ENCODE measurements at regions not wholly inside any gene's neighbourhood (a gene's known extent, or its start where the extent isn't known, plus 50 kb on each side); places are given as distances from the start of the nearest gene placed in this dataset.
A peak's percentile ranks its signal among the peaks of the same experiment; 100 is the strongest.

GRCh38 chr4:156636381-156636780 is 335.2 kb downstream of the PDGFC start:
- Histone ChIP-seq H3K27ac (ENCODE audit: low read depth) (no peak overlapping the region), H3K36me3 (ENCODE audit: insufficient read depth) (no peaks in the 10 kb centered on the region), H3K27me3 (ENCODE audit: insufficient read depth) (no peaks in the 10 kb centered on the region), H2AFZ (peak overlapping the region; percentile 16; the same call in 1 of the 2 replicates), H3K9me2 (ENCODE audit: insufficient read depth) (no peaks in the 10 kb centered on the region), H3K4me1 (ENCODE audit: insufficient read depth) (peaks cover 20% of the 10 kb centered on the region; the same call in 1 of the 2 replicates), H3K4me2 (no peak overlapping the region), H3K79me2 (replicated peaks; ENCODE audit: insufficient read depth) (no peaks in the 10 kb centered on the region), H3F3A (replicated peaks; ENCODE audit: low read depth) (no peaks in the 10 kb centered on the region), H3K4me3 (no peak overlapping the region), H4K20me1 (replicated peaks; ENCODE audit: insufficient read depth) (no peaks in the 10 kb centered on the region)
- H3K27ac Mint-ChIP-seq = no peak overlapping the region; the same call in 1 of the 2 replicates
- TF ChIP-seq ZNF114 (CRISPR knock-in tag; IDR thresholded peaks at IDR 0.05) = no peak
- TF ChIP-seq CTCF (conservative IDR thresholded peaks at IDR 0.05; ENCODE audit: low read depth in 2 of 2) = no peak
- TF ChIP-seq ZNF462 (CRISPR knock-in tag; IDR thresholded peaks at IDR 0.05) = no peak
- no peak for TF ChIP-seq ETS1 (IDR thresholded peaks at IDR 0.05)
- TF ChIP-seq JUNB (IDR thresholded peaks at IDR 0.05; ENCODE audit: unreplicated experiment) = no peak
- no peak for TF ChIP-seq REST (IDR thresholded peaks at IDR 0.05; ENCODE audit: unreplicated experiment)
- no peak for TF ChIP-seq EZH2phosphoT487 (IDR thresholded peaks at IDR 0.05; ENCODE audit: unreplicated experiment)
- TF ChIP-seq NANOG (IDR thresholded peaks at IDR 0.05; ENCODE audit: borderline replicate concordance) = no peak
- no peak for TF ChIP-seq ZNF331 (CRISPR knock-in tag; IDR thresholded peaks at IDR 0.05; ENCODE audit: low read depth)
- no peak for TF ChIP-seq STAT1 (IDR thresholded peaks at IDR 0.05; ENCODE audit: unreplicated experiment)
- no peaks in the 10 kb centered on the region for H3K9me3 Mint-ChIP-seq
- no peak for DNase-seq (ENCODE audit: low spot score)
- no peaks in the 10 kb centered on the region for H3K36me3 Mint-ChIP-seq (ENCODE audit: low read depth)
- H3K4me3 Mint-ChIP-seq = no peak overlapping the region
- H3K4me1 Mint-ChIP-seq = peaks cover 23% of the 10 kb centered on the region
- ATAC-seq = no peak
- H3K27me3 Mint-ChIP-seq (ENCODE audit: insufficient read depth, low read depth, poor library complexity) = no peaks in the 10 kb centered on the region

All from GM23338 (cell line).